C4-2B (cell line): ENCODE measurements at regions not wholly inside any gene's neighbourhood (a gene's known extent, or its start where the extent isn't known, plus 50 kb on each side); places are given as distances from the start of the nearest gene placed in this dataset.

Source experiments
- H3K27ac ChIP-seq: fragments of 450-650 bp; 2 replicates; pipeline ENCODE4 v1.5.1; 2017
- CTCF ChIP-seq: fragments of 450-650 bp; conservative IDR thresholded peaks from 2 replicates; pipeline ENCODE4 v1.5.1; 2017; ENCODE audit warnings: mild to moderate bottlenecking
- ZFX ChIP-seq: fragments of 450-650 bp; IDR thresholded peaks from 2 replicates; pipeline ENCODE4 v1.6.1; 2017

GRCh38 chr16:65909310-65910050 lies 457.0 kb upstream of the CDH5 start:
- TF ChIP-seq CTCF (no peak), ZFX (no peak)
- no peak overlapping the region for H3K27ac ChIP-seq

- TF ChIP-seq ZFX: no peak
- H3K27ac ChIP-seq: no peak overlapping the region
These were observed 457.9 kb upstream of the CDH5 start for GRCh38 chr16:65908568-65908967.

- no peak for TF ChIP-seq CTCF
- TF ChIP-seq ZFX: no peak
- no peak overlapping the region for H3K27ac ChIP-seq
These were observed 461.2 kb upstream of the CDH5 start for GRCh38 chr16:65905331-65905730.

GRCh38 chr16:65896448-65897153 lies 469.9 kb upstream of the CDH5 start:
- no peak for TF ChIP-seq ZFX
- TF ChIP-seq CTCF: no peak
- no peak overlapping the region for H3K27ac ChIP-seq

GRCh38 chr16:65895906-65896305 lies 470.6 kb upstream of the CDH5 start:
- TF ChIP-seq CTCF: no peak
- no peak for TF ChIP-seq ZFX
- no peak overlapping the region for H3K27ac ChIP-seq

GRCh38 chr16:65895486-65895885 lies 471.0 kb upstream of the CDH5 start:
- no peak overlapping the region for H3K27ac ChIP-seq
- no peak for TF ChIP-seq CTCF
- TF ChIP-seq ZFX: no peak

- TF ChIP-seq CTCF (no peak), ZFX (no peak)
- H3K27ac ChIP-seq: peak overlapping the region; percentile 52; the same call in 1 of the 2 replicates
These were observed 476.3 kb upstream of the CDH5 start for GRCh38 chr16:65890203-65890602.

- TF ChIP-seq CTCF: no peak
- no peak for TF ChIP-seq ZFX
These were observed 476.9 kb upstream of the CDH5 start for GRCh38 chr16:65889533-65889966.

More at GRCh38 chr16:65889533-65889966, 476.9 kb upstream of the CDH5 start:
- peak overlapping the region; percentile 52 for H3K27ac ChIP-seq
